AG04449 (cell line): ENCODE measurements at regions not wholly inside any gene's neighbourhood (a gene's known extent, or its start where the extent isn't known, plus 50 kb on each side); places are given as distances from the start of the nearest gene placed in this dataset.

Experiments used
- CTCF ChIA-PET: fragments of 350-600 bp; formaldehyde crosslinking; extraction: SDS; loops from one replicate; lab custom pipeline; 2021; ENCODE audit warnings: antibody characterized with exemption; lab: Yijun Ruan, JAX
- POLR2A ChIA-PET: fragments of 400-600, 350-600 bp; formaldehyde crosslinking; extraction: SDS; loops from one replicate; lab custom pipeline; 2020; ENCODE audit warnings: antibody characterized with exemption, inconsistent platforms; lab: Yijun Ruan, JAX
- DNase-seq: peaks from one replicate; pipeline ENCODE4 v3.0.0-alpha.2; 2010; ENCODE audit warnings: low read depth, low spot score
- H3K4me3 ChIP-seq: 2 replicates; pipeline ENCODE4 v1.5.1; 2011; ENCODE audit warnings: low read depth, mild to moderate bottlenecking, control low read depth, low read length
- CTCF ChIP-seq: IDR thresholded peaks from one replicate; pipeline ENCODE4 v1.5.1; 2011; ENCODE audit warnings: mild to moderate bottlenecking, moderate library complexity, low read length, control low read depth, inconsistent platforms; ENCODE audit not compliant: insufficient read depth; ENCODE audit errors: missing control alignments

DNA sequence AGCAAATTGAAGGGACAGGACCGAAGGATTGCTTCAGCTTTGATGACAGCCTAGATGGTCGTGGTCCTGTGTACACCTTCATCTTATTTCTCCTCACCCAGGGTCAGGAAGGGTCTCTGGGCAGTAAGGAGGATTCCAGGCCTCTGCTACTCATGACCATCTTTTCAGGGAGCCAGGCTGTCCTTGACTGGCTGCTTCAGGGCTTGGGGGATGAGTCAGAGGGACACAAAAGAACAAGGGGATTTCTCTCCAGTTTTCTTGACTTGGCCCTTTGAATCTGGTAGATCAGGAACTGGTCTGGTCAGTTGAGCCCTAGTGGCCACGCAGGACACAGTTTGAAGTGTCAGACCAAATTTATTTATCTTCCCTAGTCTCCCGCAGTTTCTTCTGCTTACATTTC, 402.1 kb upstream of the CHD6 start:
- no peak for DNase-seq
- no peak for TF ChIP-seq CTCF
- ChIA-PET POLR2A (no interaction called here), CTCF (no interaction called here)
- H3K4me3 ChIP-seq: no peak overlapping the region

DNA sequence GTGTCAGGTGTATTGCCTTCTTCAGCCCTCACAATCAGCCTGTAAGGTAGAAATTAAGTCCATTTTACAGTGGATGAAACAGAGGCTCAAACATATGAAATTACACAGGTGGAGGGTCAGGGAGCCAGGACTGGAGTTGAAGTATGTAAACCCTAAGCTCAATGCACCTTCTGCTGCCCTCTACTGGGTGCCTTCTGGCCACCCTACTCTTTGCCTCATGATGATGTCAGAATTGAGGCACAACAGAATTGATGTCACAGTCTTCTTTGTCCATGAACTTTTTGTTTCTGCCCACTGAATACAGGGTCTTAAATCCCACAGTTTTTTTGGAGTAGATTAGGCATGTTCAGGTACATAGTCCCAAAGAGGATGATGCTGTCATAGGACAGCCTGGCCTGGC, 400.8 kb upstream of the CHD6 start:
- TF ChIP-seq CTCF: no peak
- no peak for DNase-seq
- H3K4me3 ChIP-seq: no peak overlapping the region
- CTCF ChIA-PET: no interaction called here
- POLR2A ChIA-PET: no interaction called here

- no peak for DNase-seq
- no peak for TF ChIP-seq CTCF
- ChIA-PET POLR2A (no interaction called here), CTCF (no interaction called here)
- no peak overlapping the region for H3K4me3 ChIP-seq
Measured at GRCh38 chr20:42010090-42010489, 391.9 kb upstream of the CHD6 start.

DNA sequence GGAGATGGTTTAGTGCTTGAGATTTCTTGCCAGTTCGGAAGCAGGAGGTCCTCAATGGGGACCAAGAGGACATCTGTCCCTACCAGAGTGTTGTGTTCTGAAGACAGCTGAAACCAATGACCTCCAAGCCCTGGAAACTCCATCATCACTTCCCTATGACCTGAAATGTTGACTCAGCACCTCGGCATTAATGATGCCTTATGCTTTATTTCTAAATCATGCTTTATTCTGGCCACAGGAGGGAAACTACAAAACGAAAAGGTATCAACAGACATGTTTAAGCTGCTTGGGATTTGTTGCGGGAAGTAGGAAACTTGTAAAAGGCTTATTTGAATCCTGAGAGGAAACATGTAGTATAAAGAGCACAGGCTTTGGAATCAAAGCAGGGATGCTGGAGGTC, 389.1 kb upstream of the CHD6 start:
- no peak overlapping the region for H3K4me3 ChIP-seq
- POLR2A ChIA-PET: no interaction called here
- DNase-seq: no peak
- CTCF ChIA-PET: no interaction called here
- no peak for TF ChIP-seq CTCF

DNA sequence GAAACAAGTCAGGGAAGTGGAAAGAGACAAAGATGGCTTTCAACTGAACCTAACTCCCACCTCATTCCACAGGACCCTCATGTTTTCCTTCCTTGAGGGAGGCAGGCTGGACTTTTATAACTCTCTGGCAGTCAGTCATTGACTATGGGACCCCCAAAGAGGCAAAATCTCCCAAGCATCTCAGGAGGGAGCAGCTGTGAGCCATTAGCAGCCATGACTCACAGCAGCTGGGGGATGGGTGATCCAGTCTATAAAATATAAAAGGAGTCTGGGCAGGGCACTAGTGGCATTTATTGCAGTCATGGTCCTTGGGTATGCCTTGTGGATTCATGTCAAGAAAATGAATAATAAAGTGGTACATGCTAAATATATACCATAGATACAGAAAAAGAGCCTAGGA, 387.0 kb upstream of the CHD6 start:
- DNase-seq: no peak
- H3K4me3 ChIP-seq: no peak overlapping the region
- ChIA-PET POLR2A (no interaction called here), CTCF (no interaction called here)
- TF ChIP-seq CTCF: no peak

DNA sequence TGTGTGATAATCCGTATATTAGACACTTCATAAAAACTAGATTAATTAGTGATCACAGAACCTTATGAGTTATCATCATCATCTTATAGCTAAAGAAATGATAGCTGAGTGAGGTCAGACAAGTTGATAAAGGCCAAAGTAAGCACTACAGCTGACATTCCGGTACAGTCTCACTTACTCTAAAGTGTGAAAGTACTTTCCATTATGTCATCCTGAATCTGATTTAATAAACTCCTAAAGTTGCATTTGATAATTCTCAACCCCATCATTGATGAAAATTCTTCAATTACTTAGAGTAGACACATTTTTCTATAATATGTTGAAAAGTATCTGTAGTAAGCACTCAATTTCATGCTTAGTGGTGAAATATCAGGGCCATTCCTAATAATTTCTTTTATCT, 385.2 kb upstream of the CHD6 start:
- no peak for TF ChIP-seq CTCF
- POLR2A ChIA-PET: no interaction called here

More for the DNA sequence above, 385.2 kb upstream of the CHD6 start:
- no peak for DNase-seq
- H3K4me3 ChIP-seq: no peak overlapping the region
- CTCF ChIA-PET: no interaction called here
